ENCODE measurements at regions not wholly inside any gene's neighbourhood (a gene's known extent, or its start where the extent isn't known, plus 50 kb on each side); places are given as distances from the start of the nearest gene placed in this dataset.

GRCh38 chr10:92747066-92747465, 57.3 kb downstream of the HHEX start:
- DNase-seq = no peak

GRCh38 chr10:92747600-92747999, 57.8 kb downstream of the HHEX start:
- DNase-seq = no peak

- no peak for DNase-seq
Measured at GRCh38 chr10:92750791-92751533, 61.2 kb downstream of the HHEX start.

DNA sequence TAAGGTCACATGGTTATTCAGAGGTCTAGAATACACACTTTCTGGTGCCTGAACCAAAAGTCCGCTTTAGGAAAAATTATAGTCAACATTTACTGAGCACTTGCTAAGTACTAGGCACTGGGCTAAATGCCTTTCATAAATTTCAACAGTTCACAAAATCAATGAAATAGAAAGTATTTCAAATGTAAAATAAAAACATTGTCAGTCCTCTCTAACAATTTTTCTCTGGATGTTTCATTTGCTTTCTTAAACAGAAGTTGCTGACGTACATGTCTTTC, 61.7 kb downstream of the HHEX start:
- DNase-seq = no peak

- DNase-seq = no peak
Measured at GRCh38 chr10:92751827-92752226, 62.1 kb downstream of the HHEX start.

DNA sequence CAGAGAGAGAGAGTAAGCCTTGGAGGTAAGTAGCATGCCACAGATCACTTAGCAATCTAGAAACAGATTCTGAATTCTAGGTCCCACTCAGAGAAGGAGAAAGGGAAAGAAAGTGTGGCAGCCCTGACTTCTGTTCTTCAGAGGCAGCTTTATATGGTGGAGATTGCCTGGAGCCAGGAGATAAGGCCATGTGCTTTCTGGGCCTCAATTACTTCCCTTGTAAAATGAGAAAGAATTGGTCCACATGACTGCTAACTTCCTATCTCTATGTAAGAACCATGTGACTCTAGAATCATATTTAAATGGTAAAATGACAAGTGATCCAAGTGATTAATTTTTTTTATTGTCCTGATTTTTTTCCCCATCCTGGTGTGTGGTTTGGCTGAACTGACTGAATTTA, 64.1 kb downstream of the HHEX start:
- no peak for DNase-seq

GRCh38 chr10:92755725-92756124, 66.0 kb downstream of the HHEX start:
- no peak for DNase-seq

- DNase-seq = peak; percentile 4
Measured at GRCh38 chr10:92756201-92757065, 66.7 kb downstream of the HHEX start.

DNA sequence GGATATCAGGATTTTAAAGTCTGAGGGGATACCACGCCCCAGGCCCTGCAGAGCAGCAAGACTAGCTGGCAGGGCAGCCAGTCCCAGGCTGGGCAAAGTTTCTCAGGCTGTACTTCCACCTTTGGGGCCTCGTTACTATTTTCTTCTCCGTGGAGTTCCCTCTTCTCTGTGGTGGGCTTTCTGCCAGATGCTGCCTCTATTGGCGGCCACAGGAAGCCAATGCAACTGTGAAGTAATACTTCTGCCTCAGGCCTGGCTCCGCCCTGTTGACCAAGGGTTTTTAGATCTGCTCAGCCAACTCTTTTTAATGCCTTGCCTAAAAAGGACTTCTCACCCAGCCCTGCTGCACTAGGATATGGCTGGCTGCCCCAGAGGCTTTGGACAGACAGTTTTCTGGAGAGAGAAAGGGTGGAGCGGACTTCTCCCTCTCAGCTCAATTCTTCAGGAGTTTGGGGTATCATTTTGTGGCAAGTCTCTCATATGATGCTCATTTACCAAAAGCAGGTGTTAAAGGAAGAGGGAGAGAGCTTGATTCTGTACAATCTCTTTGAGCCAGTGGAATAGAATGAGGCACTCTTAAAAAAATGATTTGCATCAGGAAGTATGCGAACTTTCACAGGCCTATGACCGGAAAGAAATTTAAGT, 67.4 kb downstream of the HHEX start:
- no peak for DNase-seq

DNA sequence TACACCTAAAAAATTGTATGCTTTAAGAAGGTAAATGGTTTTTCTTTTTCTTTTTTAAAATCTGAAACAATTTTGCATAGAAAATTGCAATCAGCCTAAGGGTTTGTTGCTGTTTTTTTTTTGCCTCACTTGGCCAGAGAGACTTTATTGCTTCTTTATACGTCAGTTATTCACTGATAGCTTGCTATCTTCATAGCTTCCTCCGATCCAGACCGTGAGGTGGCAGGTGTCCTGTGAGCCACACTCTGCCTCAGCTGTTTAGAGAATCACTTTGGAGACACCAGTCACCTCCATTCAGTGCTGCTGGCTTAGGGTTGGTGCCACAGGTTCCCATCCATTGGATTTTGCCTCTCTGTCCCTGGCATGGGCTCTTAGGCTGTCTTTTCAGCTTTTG, 68.0 kb downstream of the HHEX start:
- no peak for DNase-seq

- no peak for DNase-seq
Measured at GRCh38 chr10:92758594-92758993, 68.8 kb downstream of the HHEX start.

DNA sequence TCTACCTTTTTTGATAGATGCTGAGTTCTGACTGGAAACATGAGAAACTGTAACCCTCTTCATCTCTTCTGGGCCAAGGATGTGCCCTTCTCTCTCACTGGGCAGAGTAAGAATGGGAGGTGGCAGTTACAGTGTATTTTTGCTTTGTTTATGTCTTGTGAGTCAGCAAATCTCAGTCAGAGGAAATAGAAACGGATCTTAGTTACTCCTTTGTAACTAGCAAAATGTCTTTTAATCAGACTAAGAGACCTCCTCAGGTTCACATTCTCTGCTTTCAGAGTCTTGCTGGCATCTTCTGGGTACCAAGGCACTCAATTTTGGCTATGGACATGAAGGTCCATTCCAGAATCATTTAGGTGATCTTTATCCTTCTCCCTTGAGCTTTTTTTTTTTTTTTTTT, 70.9 kb downstream of the HHEX start:
- DNase-seq = peak; percentile 25

- no peak for DNase-seq
Measured at GRCh38 chr10:92761571-92761970, 71.8 kb downstream of the HHEX start.

- no peak for DNase-seq
Measured at GRCh38 chr10:92763634-92764155, 73.9 kb downstream of the HHEX start.

DNA sequence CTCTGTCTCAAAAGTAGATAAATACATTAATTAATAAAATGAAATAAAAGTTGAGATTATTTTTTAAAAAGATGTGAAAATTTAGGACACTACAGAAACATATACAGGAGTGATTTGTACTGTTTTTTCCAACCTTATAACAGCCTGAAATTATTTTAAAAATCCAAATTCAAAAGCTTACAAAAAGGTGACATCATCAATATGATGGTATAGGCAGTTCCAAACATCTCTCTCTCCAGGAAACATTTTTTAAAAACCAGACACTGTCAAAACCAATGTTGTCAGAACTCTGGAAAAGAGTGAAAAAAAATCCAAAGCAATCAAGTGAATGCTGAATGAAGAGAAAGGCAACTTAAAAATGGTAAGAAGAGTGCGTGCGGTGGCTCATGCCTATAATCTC, 76.7 kb downstream of the HHEX start:
- no peak for DNase-seq

DNA sequence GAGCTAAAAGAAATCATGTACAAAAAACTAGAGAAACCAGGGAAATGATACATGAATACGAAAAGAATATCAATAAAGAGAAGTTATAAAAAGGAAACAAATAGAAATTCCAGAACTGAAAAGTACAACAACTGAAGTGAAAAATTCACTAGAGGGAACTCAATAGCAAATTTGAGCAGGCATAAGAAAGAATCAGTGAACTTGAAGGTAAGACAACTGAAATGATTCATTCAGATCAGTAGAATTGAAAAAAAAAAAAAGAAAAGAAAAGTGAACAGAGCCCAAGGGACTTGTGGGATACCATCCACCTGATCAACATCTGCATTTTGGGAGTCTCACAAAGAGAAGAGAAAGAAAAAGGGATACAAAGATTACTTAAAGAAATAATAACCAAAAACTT, 78.3 kb downstream of the HHEX start:
- no peak for DNase-seq

- DNase-seq = no peak
Measured at GRCh38 chr10:92773776-92774175, 74.5 kb upstream of the EXOC6 start.

GRCh38 chr10:92778091-92778490, 70.2 kb upstream of the EXOC6 start:
- no peak for DNase-seq

DNA sequence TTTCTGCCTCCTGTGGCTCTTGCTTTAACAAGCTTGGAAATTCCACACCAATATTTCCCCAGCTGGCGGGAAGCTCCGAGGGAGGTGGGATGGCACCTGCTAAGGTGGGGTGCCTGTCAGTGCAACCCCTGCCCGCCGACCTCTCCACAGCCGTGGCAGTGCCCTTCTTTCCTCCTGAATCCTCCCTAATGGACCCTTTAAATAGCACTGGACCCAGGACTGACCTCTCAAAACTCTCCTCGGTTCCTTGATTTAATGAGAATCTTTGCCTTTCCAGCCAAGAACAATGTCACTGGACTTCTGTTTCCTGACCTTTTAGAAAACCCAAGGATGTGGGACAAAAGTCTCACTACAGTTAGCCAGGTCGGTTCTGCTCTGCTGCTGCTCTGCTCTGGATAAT, 63.2 kb upstream of the EXOC6 start:
- no peak for DNase-seq

DNA sequence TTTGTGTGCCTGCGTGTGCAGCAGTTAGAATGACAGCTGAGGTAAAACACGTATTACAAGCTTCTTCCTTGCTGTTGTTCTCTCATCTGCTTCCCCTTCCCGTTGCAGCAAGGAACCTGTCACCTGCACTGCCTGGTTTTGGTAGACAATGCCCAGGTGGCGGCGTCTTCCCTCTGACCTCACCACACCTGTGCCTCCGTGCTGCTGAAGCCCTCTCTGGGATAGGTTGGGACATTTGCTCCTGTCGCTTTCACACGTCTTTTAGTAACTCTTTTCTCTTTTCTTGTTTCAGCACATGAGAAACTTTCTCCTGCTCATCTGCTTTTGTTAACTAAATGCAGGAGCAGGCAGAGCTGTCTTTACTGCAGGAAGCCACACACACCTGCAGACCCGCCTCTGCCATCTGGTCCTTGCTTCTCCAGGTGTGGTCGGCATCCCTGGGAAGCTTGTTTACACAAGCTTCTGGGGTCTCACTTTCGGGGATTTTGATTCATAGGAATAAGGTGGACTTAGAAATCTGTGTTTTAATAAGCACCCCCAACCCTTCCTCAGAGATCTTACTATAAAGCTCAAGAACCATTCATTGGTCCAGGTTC, 60.7 kb upstream of the EXOC6 start:
- DNase-seq = no peak

- DNase-seq = no peak
Measured at GRCh38 chr10:92789067-92789466, 59.3 kb upstream of the EXOC6 start.

GRCh38 chr10:92789786-92790185, 58.5 kb upstream of the EXOC6 start:
- DNase-seq = no peak

DNA sequence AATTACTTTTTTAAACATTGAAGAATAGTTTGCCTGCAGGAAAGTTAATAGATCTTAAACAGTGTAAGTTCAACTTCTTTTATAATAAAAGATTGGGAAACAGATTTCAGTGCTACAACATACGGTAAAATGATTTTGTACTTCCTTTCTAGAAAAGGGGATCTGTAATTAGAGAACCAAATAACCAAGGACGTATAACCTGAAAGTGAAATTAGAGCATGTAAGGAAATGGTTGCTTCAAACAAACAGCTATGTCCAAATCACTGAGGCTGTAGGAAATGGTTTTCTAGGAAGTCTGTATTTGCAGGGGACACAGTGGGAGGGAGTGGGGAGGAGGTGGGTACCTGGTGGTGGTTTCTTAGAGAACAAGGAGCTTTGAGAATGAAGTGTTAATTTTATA, 57.9 kb upstream of the EXOC6 start:
- no peak for DNase-seq

GRCh38 chr10:92792661-92793060, 55.7 kb upstream of the EXOC6 start:
- DNase-seq = no peak

All from activated CD4-positive, alpha-beta T cell treated with anti-CD3 and anti-CD28 coated beads, Interleukin-2, Interleukin-6, amounts not matched to agents 100 ng/mL and 50 ng/mL, durations not matched to agents 16 hours and 8 hours (primary cell).